GM12878 (cell line): ENCODE measurements at regions not wholly inside any gene's neighbourhood (a gene's known extent, or its start where the extent isn't known, plus 50 kb on each side); places are given as distances from the start of the nearest gene placed in this dataset.

Experiments used
- ATAC-seq: fragments of 200-7000 bp; cut with Tn5 transposase; 3 replicates; pipeline ENCODE4 v1.9.1; 2020; ENCODE audit warnings: mild to moderate bottlenecking, moderate library complexity
- BruUV-seq: library from RNA; stranded (reverse); fragments of 400-500 nt; replicated peaks from 2 replicates; lab custom pipeline; 2021; lab: Mats Ljungman, UMichigan
- CTCF ChIA-PET: fragments of 300-600 bp; sonication (Branson Sonifier 250); formaldehyde crosslinking; extraction: SDS; loops from one replicate; lab custom pipeline; 2021; ENCODE audit warnings: inconsistent platforms; lab: Yijun Ruan, JAX
- POLR2A ChIA-PET: fragments of 350-600 bp; formaldehyde crosslinking; extraction: SDS; loops from one replicate; lab custom pipeline; 2021; ENCODE audit warnings: inconsistent platforms; lab: Charles Lee
- RAD21 ChIA-PET: fragments of 300-600 bp; sonication (Branson Sonifier 250); formaldehyde crosslinking; loops from one replicate; lab custom pipeline; 2023; ENCODE audit warnings: antibody characterized with exemption; ENCODE audit not compliant: unreplicated experiment; lab: Charles Lee
- SMC1A ChIA-PET: fragments of 300-600 bp; sonication (Branson Sonifier 250); formaldehyde crosslinking; loops from one replicate; lab custom pipeline; 2023; ENCODE audit not compliant: unreplicated experiment, uncharacterized antibody; lab: Charles Lee
- DNase-seq: peaks from one replicate; pipeline ENCODE4 v3.0.0-alpha.2; 2011; ENCODE audit warnings: low read depth, low spot score
- FAIRE-seq: peaks from 3 replicates; lab custom pipeline; 2011; peaks lifted over from hg19 to GRCh38; lab: Jason Lieb, UNC
- H2AFZ ChIP-seq: 2 replicates; pipeline ENCODE4 v1.6.0; 2011; ENCODE audit warnings: low read depth, low read length, control low read depth; ENCODE audit not compliant: control insufficient read depth
- H3K27ac ChIP-seq: 2 replicates; pipeline ENCODE4 v1.5.1; 2011; ENCODE audit warnings: control low read depth; ENCODE audit not compliant: control insufficient read depth, insufficient read depth
- H3K27me3 ChIP-seq, 2 experiments: replicated peaks in 1 of 2; 2 replicates each; pipeline versions ENCODE4 v1.6.0 to v1.6.1; 2011; ENCODE audit warnings: low read length in 1 of 2; ENCODE audit not compliant: control insufficient read depth in 2 of 2, insufficient read depth in 2 of 2
- H3K36me3 ChIP-seq, 2 experiments: 2 replicates each; pipeline ENCODE4 v1.5.1; 2011; ENCODE audit warnings: low read length in 1 of 2; ENCODE audit not compliant: control insufficient read depth in 2 of 2, insufficient read depth in 2 of 2
- H3K4me1 ChIP-seq: 2 replicates; pipeline ENCODE4 v1.6.1; 2011; ENCODE audit warnings: mild to moderate bottlenecking, low read length, moderate library complexity, mixed read lengths; ENCODE audit not compliant: control insufficient read depth, insufficient read depth
- H3K4me2 ChIP-seq: 2 replicates; pipeline ENCODE4 v1.6.0; 2011; ENCODE audit warnings: control low read depth; ENCODE audit not compliant: control insufficient read depth, insufficient read depth
- H3K4me3 ChIP-seq: fragments of 200-600 bp; sonication (generic); 2 replicates; pipeline ENCODE4 v1.5.1; 2016
- H3K79me2 ChIP-seq: 2 replicates; pipeline ENCODE4 v1.6.0; 2011; ENCODE audit warnings: low read length; ENCODE audit not compliant: control insufficient read depth, insufficient read depth
- H3K9ac ChIP-seq: 2 replicates; pipeline ENCODE4 v1.8.0; 2011; ENCODE audit warnings: low read length, control low read depth, mixed read lengths; ENCODE audit not compliant: control insufficient read depth, insufficient read depth
- H3K9me3 ChIP-seq: replicated peaks from 3 replicates; pipeline ENCODE4 v1.5.1; 2011; ENCODE audit warnings: mild to moderate bottlenecking, low read length; ENCODE audit not compliant: control insufficient read depth, insufficient read depth
- H4K20me1 ChIP-seq: 2 replicates; pipeline ENCODE4 v1.6.0; 2011; ENCODE audit not compliant: control insufficient read depth, insufficient read depth
- CHD2 ChIP-seq: IDR thresholded peaks from 2 replicates; pipeline ENCODE4 v1.6.1; 2011; ENCODE audit warnings: low read depth, low read length, improper control_type of control experiment, borderline replicate concordance
- GATAD2B ChIP-seq: fragments of 450-650 bp; conservative IDR thresholded peaks from 2 replicates; pipeline ENCODE4 v1.6.1; 2017; ENCODE audit warnings: low read depth, mild to moderate bottlenecking, moderate library complexity
- HSF1 ChIP-seq: fragments of 150-350 bp; IDR thresholded peaks from 2 replicates; pipeline ENCODE4 v1.6.1; 2014; ENCODE audit warnings: mild to moderate bottlenecking, low read depth, low read length
- KDM1A ChIP-seq: fragments of 200-600 bp; sonication (generic); IDR thresholded peaks from 2 replicates; pipeline ENCODE4 v1.6.1; 2016; ENCODE audit warnings: borderline replicate concordance
- RAD21 ChIP-seq: IDR thresholded peaks from 2 replicates; pipeline ENCODE4 v1.6.1; 2011; ENCODE audit warnings: mild to moderate bottlenecking, low read depth, low read length, moderate library complexity; ENCODE audit not compliant: insufficient read depth
- RUNX3 ChIP-seq: IDR thresholded peaks from 2 replicates; pipeline ENCODE4 v1.6.1; 2012; ENCODE audit warnings: low read length, inconsistent platforms
- SPI1 ChIP-seq: IDR thresholded peaks from 2 replicates; pipeline ENCODE4 v1.6.1; 2011; ENCODE audit warnings: low read depth, mild to moderate bottlenecking, low read length, moderate library complexity, borderline replicate concordance; ENCODE audit not compliant: insufficient read depth
- TBL1XR1 ChIP-seq: IDR thresholded peaks from 2 replicates; pipeline ENCODE4 v1.6.1; 2012; ENCODE audit warnings: low read depth, low read length, improper control_type of control experiment
- USF2 ChIP-seq: IDR thresholded peaks from 2 replicates; pipeline ENCODE4 v1.6.1; 2011; ENCODE audit warnings: low read depth, low read length, improper control_type of control experiment, borderline replicate concordance
- WGBS: methylation state at CpG from one replicate; pipeline ENCODE4 v1.1.6; 2016; ENCODE audit warnings: low lambda C conversion rate; ENCODE audit not compliant: insufficient replicate concordance, insufficient coverage; ENCODE audit errors: missing lambda C conversion rate; 5-methylcytosine and 5-hydroxymethylcytosine counted together
- in situ Hi-C: fragments of 300-500 bp; cut with MboI; formaldehyde crosslinking; loops from 9 replicates; pipeline ENCODE4 v1.14.3; 2018; ENCODE audit warnings: mixed read lengths
- intact Hi-C: fragments of 100-400 bp; cut with micrococcal nuclease; formaldehyde crosslinking; loops from one replicate; pipeline ENCODE4 v1.14.2; 2022; ENCODE audit not compliant: unreplicated experiment

DNA sequence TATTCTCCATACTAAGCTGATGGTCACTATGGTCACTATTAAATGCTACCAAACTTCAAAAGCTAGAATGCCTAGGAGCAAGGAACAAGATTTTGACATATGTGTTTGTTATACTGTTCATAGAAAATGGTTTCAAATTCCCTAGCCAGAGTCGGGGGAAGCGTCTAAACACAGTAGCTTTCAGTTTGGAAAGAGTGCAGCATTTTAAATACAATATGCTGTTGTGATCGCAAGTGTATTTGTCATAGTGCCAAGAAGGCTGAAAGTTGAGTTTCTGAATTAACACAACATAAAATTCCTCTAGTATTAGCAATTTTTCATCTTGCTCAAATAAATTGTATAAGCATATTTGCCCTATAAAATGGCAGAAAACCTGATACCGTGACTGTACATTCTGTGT is 280.4 kb downstream of the ZNF608 start (continued):
- TF ChIP-seq HSF1 (no peak), SPI1 (no peak), TBL1XR1 (no peak)

DNA sequence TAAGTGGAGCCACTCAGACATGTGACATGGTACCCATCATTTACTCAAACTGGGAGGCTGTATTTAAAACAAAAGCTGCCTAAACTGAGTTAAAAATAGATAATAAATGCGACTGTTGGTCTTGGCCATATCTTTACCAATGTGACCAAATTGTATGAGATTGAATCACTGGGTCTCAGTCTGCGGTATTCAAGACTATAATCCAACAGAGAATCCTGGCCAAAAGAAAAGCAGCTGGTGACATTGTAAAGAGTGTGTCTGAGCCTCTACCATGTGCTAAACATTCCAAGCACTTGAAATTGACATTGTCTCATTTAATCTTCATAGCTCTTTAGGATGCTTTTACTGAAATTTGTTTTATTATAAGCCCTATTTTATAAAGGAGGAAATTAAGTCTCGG is 282.6 kb downstream of the ZNF608 start:
- WGBS = 61% methylated on average over 3 of the region's 3 CpGs
- H3K27ac ChIP-seq = no peak overlapping the region

More for the DNA sequence above, 282.6 kb downstream of the ZNF608 start:
- no TSS peak for BruUV-seq
- RAD21 ChIA-PET = no interaction called here
- no peak for ATAC-seq
- POLR2A ChIA-PET = no interaction called here
- TF ChIP-seq USF2 (no peak), RAD21 (no peak), RUNX3 (no peak), GATAD2B (no peak), CHD2 (no peak), KDM1A (no peak)
- H3K4me1 ChIP-seq = no peaks in the 10 kb centered on the region
- H3K79me2 ChIP-seq = no peaks in the 10 kb centered on the region
- intact Hi-C loops (no loop called here), in situ Hi-C loops (no loop called here)
- H2AFZ ChIP-seq = no peak overlapping the region
- no peaks in the 10 kb centered on the region for H3K36me3 ChIP-seq
- no peak for FAIRE-seq
- no peaks in the 10 kb centered on the region for H4K20me1 ChIP-seq
- H3K4me2 ChIP-seq = no peak overlapping the region
- SMC1A ChIA-PET = interaction anchor here (1.5 kb wide), 1 partner anchor 41 kb away, joined by 5 read pairs; no protein-coding TSS in a partner anchor
- H3K9me3 ChIP-seq = peaks cover 8% of the 10 kb centered on the region; the same call in 2 of the 3 replicates
- H3K27me3 ChIP-seq = 0 out of 4 replicates have a peak, but pooled peaks cover 0 to 1% of the 10 kb centered on the region in 2 experiments
- CTCF ChIA-PET = no interaction called here
- H3K9ac ChIP-seq = no peak overlapping the region
- H3K4me3 ChIP-seq = no peak overlapping the region
- no peak for DNase-seq
